Islet precursor cell (in vitro differentiated cells): ENCODE measurements at regions not wholly inside any gene's neighbourhood (a gene's known extent, or its start where the extent isn't known, plus 50 kb on each side); places are given as distances from the start of the nearest gene placed in this dataset.
"Not testable (repeated sequence)": the region's sequence is repeated elsewhere in the genome, so short reads cannot be mapped to it uniquely, and the experiment has no call there.

Experiments used
- DNase-seq: peaks from one replicate; pipeline ENCODE4 v3.0.0-alpha.2; 2018

- no peak for DNase-seq
Measured at GRCh38 chr7:53413021-53413420, 377.6 kb downstream of the POM121L12 start.

DNA sequence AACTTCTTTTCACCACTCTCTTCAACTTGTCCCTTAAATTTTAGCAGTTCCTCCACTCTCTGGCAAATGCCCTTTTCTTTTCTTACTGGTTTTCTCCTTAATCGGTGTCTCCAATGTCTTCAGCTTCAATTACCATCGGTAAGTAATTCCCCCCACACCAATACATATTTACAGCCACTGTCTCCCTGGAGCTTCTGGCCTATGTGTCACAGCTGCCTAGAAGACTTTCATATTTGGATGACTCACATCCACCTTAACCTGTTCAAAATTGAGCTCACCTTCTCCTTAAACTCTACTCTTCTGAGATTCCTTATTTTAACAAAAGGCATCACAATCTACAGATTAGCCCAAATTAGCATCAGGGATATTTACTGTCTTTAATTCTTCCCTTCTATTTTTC lies 380.4 kb downstream of the POM121L12 start:
- DNase-seq = no peak

- no peak for DNase-seq
Measured at GRCh38 chr7:53418834-53419482, 383.5 kb downstream of the POM121L12 start.

DNA sequence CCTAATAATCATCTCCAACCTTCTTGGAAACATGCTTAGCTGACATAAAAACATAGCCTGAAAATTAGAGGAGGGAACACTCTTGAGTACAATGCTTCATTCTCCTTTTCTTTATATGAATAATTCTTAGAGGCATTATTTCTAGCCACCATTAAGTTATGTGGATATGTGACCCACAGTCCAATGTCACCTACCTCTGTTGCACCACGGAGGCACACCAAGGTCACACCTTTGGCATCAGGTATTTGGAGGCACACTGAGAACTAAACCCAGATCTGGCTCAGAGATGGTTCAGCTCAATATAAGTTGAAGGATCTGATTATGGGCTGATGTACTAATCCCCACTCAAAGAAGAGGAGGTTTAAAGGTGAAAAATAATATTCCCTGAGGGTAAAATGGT lies 385.1 kb downstream of the POM121L12 start:
- no peak for DNase-seq

DNA sequence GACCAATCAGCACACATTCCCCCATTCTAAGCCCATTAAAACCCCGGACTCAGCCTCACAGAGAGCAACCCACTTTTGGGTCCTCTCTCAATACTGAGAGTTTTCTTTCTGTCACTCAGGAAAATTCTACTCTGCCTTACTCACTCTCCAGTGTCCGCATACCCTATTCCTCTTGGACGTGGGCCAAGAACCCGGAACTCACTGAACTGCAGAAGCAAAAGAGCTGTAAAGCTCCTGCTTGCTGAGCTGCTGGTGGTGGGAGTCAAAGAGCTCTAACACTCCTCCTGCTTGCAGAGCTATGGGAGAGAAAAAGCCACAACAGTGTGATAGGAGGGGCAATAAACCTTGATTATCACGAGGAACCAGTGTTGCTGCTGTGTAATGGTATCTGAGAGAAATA lies 386.9 kb downstream of the POM121L12 start:
- DNase-seq = no peak

GRCh38 chr7:53426145-53426750 lies 390.8 kb downstream of the POM121L12 start:
- no peak for DNase-seq

- no peak for DNase-seq
Measured at GRCh38 chr7:53428045-53428444, 392.6 kb downstream of the POM121L12 start.

DNA sequence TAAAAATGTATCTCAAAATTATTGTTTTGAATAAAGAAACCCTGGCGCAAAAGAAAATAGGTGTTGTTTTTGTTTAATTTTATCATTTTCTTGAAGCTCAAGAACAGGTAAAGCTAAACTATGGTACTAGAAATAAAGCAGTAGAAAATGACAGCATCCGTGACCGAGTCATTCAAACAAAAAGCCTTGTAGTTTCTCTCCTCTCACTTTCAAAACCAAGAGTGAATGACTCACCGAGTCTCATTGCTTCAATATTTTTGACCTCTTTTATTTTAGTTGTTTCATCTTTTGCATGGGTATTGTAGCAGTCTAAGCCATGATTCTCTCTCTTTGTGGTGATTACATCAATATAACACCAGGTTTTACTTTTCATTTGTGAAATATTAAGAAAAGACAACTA lies 396.5 kb downstream of the POM121L12 start:
- no peak for DNase-seq

DNA sequence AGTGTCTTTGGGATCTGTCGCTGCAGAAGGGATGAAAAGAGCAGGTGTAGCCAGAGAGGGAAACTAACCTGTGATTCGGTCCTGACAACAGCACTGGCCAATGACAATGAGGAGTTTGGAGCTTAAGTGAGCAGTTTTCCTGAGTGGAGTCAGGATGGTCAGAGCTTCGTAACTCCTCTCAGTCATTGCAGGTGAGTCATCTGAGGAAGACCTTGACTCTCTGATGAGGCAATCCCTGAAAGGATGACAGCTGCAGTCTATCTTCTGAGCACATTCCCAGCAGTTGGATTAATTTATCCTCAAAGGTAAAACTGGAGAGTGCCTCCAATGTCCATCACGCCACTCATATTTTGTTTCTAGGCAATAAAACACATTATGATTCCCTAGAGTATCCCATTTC lies 401.9 kb downstream of the POM121L12 start:
- DNase-seq = peak; percentile 43

- no peak for DNase-seq
Measured at GRCh38 chr7:53446170-53446569, 410.7 kb downstream of the POM121L12 start.

- DNase-seq = no peak
Measured at GRCh38 chr7:53458636-53459035, 423.2 kb downstream of the POM121L12 start.

DNA sequence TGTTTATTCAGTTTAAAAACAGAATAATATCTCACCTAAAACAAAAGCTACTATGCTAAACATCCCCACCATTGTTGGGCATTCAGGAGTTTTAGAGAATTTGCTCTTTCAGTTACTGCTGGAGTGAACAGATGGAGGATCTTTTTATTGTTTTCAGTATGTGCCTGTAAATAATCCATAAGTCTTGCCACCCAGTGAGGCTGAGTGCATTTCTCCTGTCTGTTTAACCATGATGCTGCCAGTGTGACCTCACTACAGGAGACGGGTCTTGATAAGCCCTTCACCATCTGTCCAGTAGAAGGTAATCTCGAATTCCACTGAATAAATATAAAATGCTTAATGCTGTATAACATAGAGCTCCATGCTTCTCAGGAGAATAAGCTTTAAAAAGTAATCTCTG lies 430.9 kb downstream of the POM121L12 start:
- DNase-seq = no peak

DNA sequence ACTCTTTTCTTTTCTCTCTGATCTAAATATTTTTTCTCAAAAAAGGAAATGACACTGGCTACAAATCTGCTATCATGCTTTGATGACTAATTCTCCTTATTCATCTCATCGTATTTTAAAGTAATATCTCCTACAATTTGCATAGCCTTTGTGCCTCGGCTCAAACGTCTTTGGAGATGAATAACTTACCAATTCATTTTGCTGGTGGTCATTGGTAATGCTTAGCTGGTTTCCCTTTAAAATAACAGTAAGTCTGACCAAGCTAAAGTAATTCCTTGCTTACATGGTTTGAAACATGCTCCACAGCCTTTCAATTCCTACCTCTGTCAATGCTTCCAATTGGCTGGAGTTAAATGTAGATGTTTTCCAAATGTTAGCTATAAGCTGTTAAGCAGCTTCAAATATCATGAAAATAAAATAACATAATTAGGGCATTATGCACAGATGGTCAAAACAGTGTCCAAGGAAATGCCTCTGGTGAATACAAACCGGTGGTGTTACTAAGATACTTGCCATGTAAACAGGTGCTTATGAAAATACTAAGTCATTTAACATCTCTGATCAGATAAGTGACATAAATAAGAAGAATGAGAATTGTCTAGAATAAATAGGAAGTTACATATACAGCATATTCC lies 435.0 kb downstream of the POM121L12 start:
- DNase-seq = no peak

DNA sequence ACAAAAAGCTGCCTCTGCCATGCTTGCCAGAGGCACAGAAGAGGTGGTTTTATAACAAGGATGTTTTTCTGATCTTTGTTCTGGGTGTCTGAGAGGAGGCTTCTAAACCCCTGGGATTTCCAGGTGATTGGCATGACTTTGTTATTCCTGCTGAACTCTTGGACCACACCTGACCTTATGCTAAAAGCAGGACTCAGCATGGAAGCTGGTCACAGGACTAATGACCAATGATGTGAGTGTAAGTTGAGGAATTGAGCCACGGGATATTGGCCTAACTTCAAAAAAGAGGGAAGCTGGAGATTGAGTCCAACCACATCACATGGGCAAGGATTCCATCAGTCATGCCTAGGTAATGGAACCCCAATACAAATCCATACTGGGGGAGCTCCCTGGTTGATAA lies 437.9 kb downstream of the POM121L12 start:
- DNase-seq = no peak

GRCh38 chr7:53475776-53476175 lies 440.3 kb downstream of the POM121L12 start:
- no peak for DNase-seq

DNA sequence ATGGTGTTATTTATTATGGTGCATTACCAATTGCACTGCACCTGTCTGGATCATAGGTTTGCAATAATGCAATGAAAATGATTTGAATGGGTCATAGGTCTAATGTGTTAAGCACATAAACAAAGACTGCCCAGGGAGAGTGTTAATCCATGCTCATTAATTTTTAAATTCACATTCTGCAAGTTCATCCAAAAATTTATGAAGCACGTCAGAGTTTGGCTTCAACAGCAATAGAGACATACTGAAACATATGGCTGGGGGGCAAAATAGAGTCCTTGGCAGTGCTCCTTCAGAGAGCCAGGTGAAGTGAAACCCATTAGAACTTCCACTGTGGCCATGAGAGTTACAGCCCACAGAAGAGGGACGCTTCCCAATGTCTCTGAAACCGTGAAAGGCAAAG lies 441.1 kb downstream of the POM121L12 start:
- no peak for DNase-seq

- no peak for DNase-seq
Measured at GRCh38 chr7:53485354-53485753, 449.9 kb downstream of the POM121L12 start.

DNA sequence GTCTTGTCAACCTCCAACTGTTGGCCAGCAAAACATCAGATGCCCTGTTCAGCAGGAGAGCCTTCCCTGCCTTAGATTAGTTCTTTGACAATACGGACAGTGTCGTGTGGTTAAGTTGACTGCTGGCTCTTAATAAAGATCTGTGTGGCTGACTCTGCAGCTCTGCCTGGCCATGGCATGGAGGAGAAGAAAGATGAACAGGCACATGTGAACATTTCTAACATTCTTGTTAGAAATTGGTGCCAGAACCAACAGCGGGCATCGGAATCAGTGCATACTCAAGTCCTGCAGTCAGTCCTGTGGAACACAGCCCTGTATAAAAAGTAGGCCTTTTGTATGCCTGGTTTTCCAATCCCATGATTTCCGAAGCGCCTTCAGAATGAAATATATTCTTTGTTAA lies 455.6 kb downstream of the POM121L12 start:
- DNase-seq = no peak

DNA sequence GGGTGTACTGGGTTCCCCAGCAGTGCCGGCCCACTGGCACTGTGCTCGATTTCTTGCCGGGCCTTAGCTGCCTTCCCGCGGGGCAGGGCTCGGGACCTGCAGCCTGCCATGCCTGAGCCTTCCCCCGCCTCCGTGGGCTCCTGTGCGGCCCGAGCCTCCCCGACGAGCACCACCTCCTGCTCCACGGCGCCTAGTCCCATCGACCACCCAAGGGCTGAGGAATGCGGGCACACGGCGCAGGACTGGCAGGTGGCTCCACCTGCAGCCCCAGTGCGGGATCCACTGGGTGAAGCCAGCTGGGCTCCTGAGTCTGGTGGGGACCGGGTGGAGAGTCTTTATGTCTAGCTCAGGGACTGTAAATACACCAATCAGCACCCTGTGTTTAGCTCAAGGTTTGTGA lies 459.7 kb downstream of the POM121L12 start:
- DNase-seq = not testable (repeated sequence)

GRCh38 chr7:53500076-53500475 lies 464.6 kb downstream of the POM121L12 start:
- DNase-seq = no peak

GRCh38 chr7:53504914-53505313 lies 469.5 kb downstream of the POM121L12 start:
- DNase-seq = no peak

DNA sequence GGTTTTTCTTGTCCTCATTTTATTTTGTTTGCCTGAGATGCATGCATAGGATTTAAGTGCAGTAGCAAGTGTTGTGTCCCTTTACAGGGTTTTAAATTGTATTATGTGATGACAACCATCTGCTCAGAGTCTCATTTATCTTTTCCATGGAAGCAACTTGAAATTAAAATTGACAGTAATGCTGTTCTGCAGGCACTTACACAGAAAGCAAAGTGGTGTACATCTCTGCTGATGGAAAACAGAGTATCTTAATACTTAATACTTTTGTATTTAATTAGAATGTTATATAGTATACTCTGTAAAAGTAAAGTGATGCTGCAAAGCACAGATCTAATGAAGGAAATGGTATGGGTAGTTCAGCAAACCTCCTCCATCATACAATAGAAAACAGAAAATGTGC lies 482.9 kb downstream of the POM121L12 start:
- DNase-seq = no peak

DNA sequence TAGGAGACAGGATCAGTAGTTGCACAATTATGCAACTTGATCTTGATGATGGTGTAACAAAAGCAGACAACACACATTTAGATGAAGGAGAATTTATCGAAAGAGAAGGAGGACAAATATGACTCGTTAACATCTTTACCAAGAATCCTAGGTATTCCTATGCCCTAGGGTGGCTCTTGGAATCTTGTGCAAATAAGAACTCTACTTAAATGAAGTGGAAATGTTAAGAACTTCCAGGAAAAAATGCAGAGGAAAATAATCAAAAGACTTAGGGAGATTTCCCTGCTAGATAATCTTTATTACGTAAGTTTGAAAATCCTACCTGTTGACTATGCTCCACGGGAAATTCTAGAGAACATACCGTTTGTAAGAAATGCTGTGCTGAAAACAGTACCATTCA lies 485.4 kb downstream of the POM121L12 start:
- DNase-seq = no peak

- DNase-seq = no peak
Measured at GRCh38 chr7:53521638-53522184, 486.3 kb downstream of the POM121L12 start.
